CD4-positive, alpha-beta memory T cell (primary cell): ENCODE measurements at regions not wholly inside any gene's neighbourhood (a gene's known extent, or its start where the extent isn't known, plus 50 kb on each side); places are given as distances from the start of the nearest gene placed in this dataset.
"Not testable (repeated sequence)": the region's sequence is repeated elsewhere in the genome, so short reads cannot be mapped to it uniquely, and the experiment has no call there.

ENCODE experiments used
- CTCF ChIA-PET: fragments of 350-600 bp; sonication (Branson Sonifier 250); formaldehyde crosslinking; loops from one replicate; lab custom pipeline; 2021; ENCODE audit warnings: inconsistent platforms; ENCODE audit not compliant: partially characterized antibody; lab: Charles Lee
- POLR2A ChIA-PET: fragments of 350-600 bp; sonication (Branson Sonifier 250); formaldehyde crosslinking; loops from one replicate; lab custom pipeline; 2021; ENCODE audit not compliant: partially characterized antibody; lab: Charles Lee
- DNase-seq, 5 donors: peaks; one replicate each; pipeline versions ENCODE4 v3.0.0 to v3.0.0-alpha.2; 2020 to 2022; ENCODE audit warnings: mixed read lengths in 1 of 5
- H3K27ac ChIP-seq: one replicate; pipeline ENCODE4 v1.7.0; 2013; ENCODE audit warnings: low read depth, low read length
- H3K27me3 ChIP-seq: 2 replicates; pipeline ENCODE4 v1.7.0; 2013; ENCODE audit warnings: mild to moderate bottlenecking, low read length, moderate library complexity; ENCODE audit not compliant: insufficient read depth
- H3K36me3 ChIP-seq: 2 replicates; pipeline ENCODE4 v1.7.0; 2013; ENCODE audit warnings: mild to moderate bottlenecking, low read length, moderate library complexity; ENCODE audit not compliant: insufficient read depth
- H3K4me1 ChIP-seq: 2 replicates; pipeline ENCODE4 v1.7.0; 2013; ENCODE audit warnings: mild to moderate bottlenecking, low read length, moderate library complexity; ENCODE audit not compliant: insufficient read depth
- H3K4me3 ChIP-seq, 2 donors: one replicate each; pipeline ENCODE4 v1.7.0; 2013; ENCODE audit warnings: low read length in 2 of 2, mild to moderate bottlenecking in 1 of 2
- H3K9me3 ChIP-seq, 2 donors: one replicate each; pipeline ENCODE4 v1.7.0; 2013; ENCODE audit warnings: low read length in 2 of 2, control low read depth in 1 of 2; ENCODE audit not compliant: control insufficient read depth in 1 of 2
- H3K27ac Mint-ChIP-seq, 7 donors: one replicate each; pipeline ENCODE4 v1.8.0; 2020 to 2021; ENCODE audit warnings: mixed read lengths in 7 of 7, mild to moderate bottlenecking in 6 of 7, inconsistent platforms in 3 of 7, moderate library complexity in 3 of 7
- H3K27me3 Mint-ChIP-seq, 2 donors: one replicate each; pipeline ENCODE4 v1.8.0; 2020 to 2021; ENCODE audit warnings: mixed read lengths in 2 of 2
- H3K36me3 Mint-ChIP-seq, 2 donors: one replicate each; pipeline ENCODE4 v1.8.0; 2020 to 2021; ENCODE audit warnings: mixed read lengths in 2 of 2, inconsistent platforms in 1 of 2, mild to moderate bottlenecking in 1 of 2
- H3K4me1 Mint-ChIP-seq, 4 donors: one replicate each; pipeline ENCODE4 v1.8.0; 2020 to 2021; ENCODE audit warnings: mixed read lengths in 4 of 4, mild to moderate bottlenecking in 1 of 4
- H3K4me3 Mint-ChIP-seq, 8 donors: one replicate each; pipeline ENCODE4 v1.8.0; 2020 to 2021; ENCODE audit warnings: mixed read lengths in 8 of 8, mild to moderate bottlenecking in 7 of 8, moderate library complexity in 6 of 8, inconsistent platforms in 3 of 8
- H3K9me3 Mint-ChIP-seq, 8 donors: one replicate each; pipeline ENCODE4 v1.8.0; 2020 to 2021; ENCODE audit warnings: mixed read lengths in 8 of 8, mild to moderate bottlenecking in 5 of 8, inconsistent platforms in 3 of 8, moderate library complexity in 1 of 8
- intact Hi-C: fragments of 100-400 bp; cut with micrococcal nuclease; formaldehyde crosslinking; loops from one replicate; pipeline ENCODE4 v1.15.1; 2023

DNA sequence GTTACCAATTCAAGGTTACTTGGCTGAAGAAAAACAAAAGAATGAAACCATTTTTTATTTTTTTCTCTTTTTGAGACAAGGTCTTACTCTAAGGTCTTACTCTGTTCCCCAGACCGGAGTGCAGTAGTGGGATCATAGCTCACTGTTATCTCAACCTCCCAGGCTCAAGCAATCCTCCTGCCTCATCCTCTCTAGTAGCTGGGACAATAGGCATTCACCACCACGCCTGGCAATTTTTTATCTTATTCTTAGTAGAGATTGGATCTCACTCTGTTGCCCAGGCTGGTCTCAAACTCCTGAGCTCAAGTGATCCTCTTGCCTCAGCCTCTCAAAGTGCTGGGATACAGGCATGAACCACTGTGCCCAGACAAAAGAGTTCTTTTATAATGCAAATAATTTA, 3732.0 kb upstream of the OR11H1 start:
- H3K36me3 Mint-ChIP-seq, H3K9me3 Mint-ChIP-seq, H3K4me3 ChIP-seq, H3K4me1 Mint-ChIP-seq, H3K9me3 ChIP-seq, POLR2A ChIA-PET, H3K27me3 ChIP-seq, DNase-seq, H3K4me3 Mint-ChIP-seq, H3K27ac ChIP-seq, H3K27ac Mint-ChIP-seq, H3K36me3 ChIP-seq, H3K4me1 ChIP-seq, CTCF ChIA-PET, H3K27me3 Mint-ChIP-seq, intact Hi-C loops: not testable (repeated sequence)

DNA sequence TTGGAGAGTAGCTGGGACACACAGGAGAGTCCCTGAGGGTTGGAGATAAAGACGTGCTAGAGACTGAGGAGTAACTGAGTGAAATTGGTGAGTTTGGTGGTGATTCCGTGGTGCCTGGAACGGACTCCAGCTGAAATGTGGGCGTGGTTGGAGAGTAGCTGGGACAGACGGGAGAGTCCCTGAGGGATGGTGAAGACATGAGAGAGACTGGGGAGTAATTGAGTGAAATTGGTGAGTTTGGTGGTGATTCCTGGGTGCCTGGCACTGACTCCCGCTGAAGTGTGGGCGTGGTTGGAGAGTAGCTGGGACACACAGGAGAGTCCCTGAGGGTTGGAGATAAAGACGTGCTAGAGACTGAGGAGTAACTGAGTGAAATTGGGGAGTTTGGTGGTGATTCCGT, 3712.5 kb upstream of the OR11H1 start:
- H3K36me3 ChIP-seq, H3K27me3 Mint-ChIP-seq, CTCF ChIA-PET, intact Hi-C loops, H3K4me3 Mint-ChIP-seq, H3K4me3 ChIP-seq, DNase-seq, H3K4me1 ChIP-seq, H3K36me3 Mint-ChIP-seq, H3K27ac ChIP-seq, H3K4me1 Mint-ChIP-seq, H3K27me3 ChIP-seq, POLR2A ChIA-PET, H3K9me3 ChIP-seq: not testable (repeated sequence)
- peak overlapping the region in 1 of 7 donors; percentile 32 for H3K27ac Mint-ChIP-seq
- H3K9me3 Mint-ChIP-seq: peaks cover 2 to 28% (median 5%) of the 10 kb centered on the region in 8 donors

DNA sequence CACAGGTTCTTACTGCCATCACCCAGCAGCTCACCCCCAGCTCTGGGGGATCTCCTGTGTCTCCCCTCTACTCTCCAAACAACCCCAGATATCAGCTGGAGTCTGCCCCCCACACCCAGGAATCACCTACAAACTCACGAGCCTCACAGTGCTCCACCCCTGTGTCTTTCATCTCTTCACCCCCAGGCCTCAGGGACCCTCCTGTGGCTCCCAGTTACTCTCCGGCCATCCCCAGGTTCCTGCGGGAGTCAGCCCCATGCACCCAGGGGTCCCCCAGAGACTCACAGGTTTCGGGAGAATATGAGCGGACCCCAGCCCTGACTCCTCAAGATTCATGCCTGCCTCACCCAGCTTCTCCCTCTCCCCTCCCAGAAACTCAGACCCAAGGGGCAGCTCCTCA, 3709.1 kb upstream of the OR11H1 start:
- not testable (repeated sequence) for H3K4me1 Mint-ChIP-seq

DNA sequence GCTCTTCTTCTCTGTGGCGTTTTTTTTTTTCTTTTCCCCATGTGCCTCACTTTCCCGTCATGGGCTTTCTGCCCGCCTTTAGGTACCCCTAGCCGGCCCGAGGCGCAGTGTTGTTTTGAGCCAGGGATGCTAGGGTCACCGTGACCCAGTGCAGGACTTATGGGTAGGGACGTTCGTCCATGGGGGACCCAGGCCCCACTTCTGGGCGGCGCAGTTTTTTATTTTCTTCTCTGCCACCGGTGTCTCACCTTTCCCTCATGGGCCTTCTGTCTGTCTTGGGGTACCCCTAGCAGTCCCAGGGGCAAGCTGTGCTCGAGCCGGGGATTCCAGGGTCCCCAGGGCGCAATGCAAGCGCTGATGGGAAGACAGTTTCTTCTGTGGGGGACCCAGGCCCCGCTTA, 3705.7 kb upstream of the OR11H1 start:
- H3K36me3 Mint-ChIP-seq, H3K27me3 Mint-ChIP-seq, POLR2A ChIA-PET, H3K27me3 ChIP-seq, DNase-seq, H3K4me3 Mint-ChIP-seq, H3K4me1 ChIP-seq, H3K9me3 ChIP-seq, intact Hi-C loops, H3K4me1 Mint-ChIP-seq, H3K27ac Mint-ChIP-seq, CTCF ChIA-PET, H3K36me3 ChIP-seq, H3K4me3 ChIP-seq, H3K27ac ChIP-seq: not testable (repeated sequence)
- peaks cover 0 to 20% (median 2%) of the 10 kb centered on the region in 8 donors for H3K9me3 Mint-ChIP-seq

More for the DNA sequence above, 3709.1 kb upstream of the OR11H1 start:
- H3K4me3 Mint-ChIP-seq, H3K27me3 Mint-ChIP-seq, POLR2A ChIA-PET, H3K27me3 ChIP-seq, CTCF ChIA-PET, DNase-seq, H3K4me3 ChIP-seq, H3K4me1 ChIP-seq, H3K27ac ChIP-seq, intact Hi-C loops, H3K9me3 ChIP-seq, H3K36me3 ChIP-seq, H3K36me3 Mint-ChIP-seq: not testable (repeated sequence)
- peak overlapping the region in 1 of 7 donors; percentile 43 for H3K27ac Mint-ChIP-seq
- peaks cover 2 to 25% (median 7%) of the 10 kb centered on the region in 8 donors for H3K9me3 Mint-ChIP-seq

DNA sequence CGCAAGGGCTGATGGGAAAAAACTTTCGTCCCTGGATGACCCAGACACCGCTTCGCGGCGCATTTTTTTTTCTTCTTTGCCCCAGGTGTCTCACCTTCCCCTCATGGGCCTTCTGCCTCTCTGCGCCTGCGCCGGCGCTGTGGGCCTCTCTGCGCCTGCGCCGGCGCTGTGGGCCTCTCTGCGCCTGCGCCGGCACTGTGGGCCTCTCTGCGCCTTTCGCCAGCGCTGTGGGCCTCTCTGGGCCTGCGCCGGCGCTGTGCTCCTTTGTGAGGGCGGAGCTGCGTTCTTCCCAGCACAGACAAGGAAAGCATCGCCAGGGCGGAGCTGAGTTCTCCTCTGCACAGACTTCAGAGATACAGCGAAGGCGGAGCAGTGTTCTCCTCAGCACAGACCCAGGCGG, 3703.0 kb upstream of the OR11H1 start:
- H3K27me3 Mint-ChIP-seq, DNase-seq, H3K36me3 Mint-ChIP-seq, H3K4me1 ChIP-seq, H3K4me1 Mint-ChIP-seq, H3K27me3 ChIP-seq, H3K36me3 ChIP-seq, H3K9me3 ChIP-seq, CTCF ChIA-PET, POLR2A ChIA-PET, H3K4me3 ChIP-seq, H3K4me3 Mint-ChIP-seq, H3K9me3 Mint-ChIP-seq, H3K27ac Mint-ChIP-seq, intact Hi-C loops, H3K27ac ChIP-seq: not testable (repeated sequence)

DNA sequence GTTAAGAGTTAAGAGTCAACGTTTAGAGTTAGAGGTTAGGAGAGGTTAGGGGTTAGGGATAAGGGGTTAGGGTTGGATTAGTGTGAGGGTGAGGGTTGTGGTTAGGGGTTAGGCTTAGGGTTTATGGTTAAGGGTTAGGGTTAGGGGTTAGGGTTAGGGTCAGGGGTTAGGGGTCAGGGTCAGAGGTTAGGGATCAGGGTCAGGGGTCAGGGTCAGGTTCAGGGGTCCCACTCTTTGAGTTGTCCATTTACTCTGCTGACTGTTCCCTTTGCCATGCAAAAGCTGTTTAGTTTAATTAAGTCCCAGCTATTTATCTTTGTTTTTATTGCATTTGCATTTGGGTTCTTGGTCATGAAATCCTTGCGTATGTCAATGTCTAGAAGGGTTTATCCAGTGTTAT, 3702.0 kb upstream of the OR11H1 start:
- intact Hi-C loops, H3K4me1 ChIP-seq, CTCF ChIA-PET, H3K27ac ChIP-seq, H3K27ac Mint-ChIP-seq, H3K4me1 Mint-ChIP-seq, H3K9me3 ChIP-seq, H3K4me3 ChIP-seq, H3K27me3 ChIP-seq, H3K36me3 Mint-ChIP-seq, DNase-seq, H3K9me3 Mint-ChIP-seq, H3K27me3 Mint-ChIP-seq, H3K4me3 Mint-ChIP-seq, H3K36me3 ChIP-seq, POLR2A ChIA-PET: not testable (repeated sequence)

DNA sequence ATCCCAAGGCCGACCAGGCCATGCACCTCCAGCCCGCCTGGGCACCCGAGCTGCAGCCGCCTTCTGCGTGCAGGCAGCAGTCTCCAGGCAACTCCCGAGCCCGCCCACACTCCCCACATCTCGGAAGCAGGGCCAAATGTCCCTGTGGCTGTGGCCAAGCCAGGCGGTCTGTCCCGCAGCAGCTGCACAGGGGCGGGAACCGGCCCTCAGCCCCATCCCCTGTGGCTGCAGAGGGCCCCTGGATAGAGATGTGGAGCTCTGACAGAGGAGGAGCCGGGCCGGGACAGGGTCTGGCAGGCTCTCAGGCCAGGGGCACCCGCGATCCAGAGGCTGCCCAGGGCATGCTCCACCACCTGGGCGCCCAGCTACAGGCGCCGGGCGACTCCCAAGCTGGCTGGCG, 3698.6 kb upstream of the OR11H1 start:
- H3K27ac ChIP-seq, H3K36me3 ChIP-seq, H3K36me3 Mint-ChIP-seq, H3K27me3 ChIP-seq, H3K27ac Mint-ChIP-seq, H3K4me3 Mint-ChIP-seq, H3K4me1 ChIP-seq, H3K9me3 ChIP-seq, H3K4me1 Mint-ChIP-seq, H3K4me3 ChIP-seq, intact Hi-C loops, H3K9me3 Mint-ChIP-seq, POLR2A ChIA-PET, CTCF ChIA-PET, H3K27me3 Mint-ChIP-seq: not testable (repeated sequence)
- DNase-seq: peak in 1 of 5 donors; percentile 16
